ENCODE measurements at regions not wholly inside any gene's neighbourhood (a gene's known extent, or its start where the extent isn't known, plus 50 kb on each side); places are given as distances from the start of the nearest gene placed in this dataset.

- Mint-ChIP-seq H3K4me1 (ENCODE audit: low read depth) (peaks cover 51% of the 10 kb centered on the region), H3K36me3 (ENCODE audit: low read depth) (peaks cover 31% of the 10 kb centered on the region), H3K27ac (no peak overlapping the region), H3K27me3 (ENCODE audit: insufficient read depth) (no peaks in the 10 kb centered on the region), H3K4me3 (no peak overlapping the region), H3K9me3 (peaks cover 26% of the 10 kb centered on the region)
- DNase-seq (ENCODE audit: low spot score), result no peak
- intact Hi-C loops (cut with micrococcal nuclease), result no loop called here
Observed at GRCh38 chr14:50018201-50018932, 98.0 kb downstream of the VCPKMT start.

- H3K9me3 Mint-ChIP-seq, result peaks cover 31% of the 10 kb centered on the region
- H3K4me3 Mint-ChIP-seq, result no peak overlapping the region
- H3K27ac Mint-ChIP-seq, result no peak overlapping the region
- intact Hi-C loops (cut with micrococcal nuclease), result no loop called here
- DNase-seq (ENCODE audit: low spot score), result no peak
- no peaks in the 10 kb centered on the region for H3K27me3 Mint-ChIP-seq (ENCODE audit: insufficient read depth)
- peaks cover 34% of the 10 kb centered on the region for H3K36me3 Mint-ChIP-seq (ENCODE audit: low read depth)
- peaks cover 51% of the 10 kb centered on the region for H3K4me1 Mint-ChIP-seq (ENCODE audit: low read depth)
Observed at GRCh38 chr14:50018933-50019210, 97.5 kb downstream of the VCPKMT start.

- no peak for DNase-seq (ENCODE audit: low spot score)
- H3K36me3 Mint-ChIP-seq (ENCODE audit: low read depth), result peaks cover 34% of the 10 kb centered on the region
- intact Hi-C loops (cut with micrococcal nuclease), result no loop called here
- H3K27me3 Mint-ChIP-seq (ENCODE audit: insufficient read depth), result no peaks in the 10 kb centered on the region
- H3K4me1 Mint-ChIP-seq (ENCODE audit: low read depth), result peaks cover 50% of the 10 kb centered on the region
- H3K4me3 Mint-ChIP-seq, result no peak overlapping the region
- peaks cover 34% of the 10 kb centered on the region for H3K9me3 Mint-ChIP-seq
- H3K27ac Mint-ChIP-seq, result no peak overlapping the region
Observed at GRCh38 chr14:50020184-50020583, 96.2 kb downstream of the VCPKMT start.

- DNase-seq (ENCODE audit: low spot score), result no peak
- intact Hi-C loops (cut with micrococcal nuclease), result loop anchor here (1.0 kb wide), 2 partner anchors 18 to 21 kb away; no protein-coding TSS in a partner anchor
- Mint-ChIP-seq H3K36me3 (ENCODE audit: low read depth) (peaks cover 41% of the 10 kb centered on the region), H3K27me3 (ENCODE audit: insufficient read depth) (no peaks in the 10 kb centered on the region), H3K9me3 (peaks cover 40% of the 10 kb centered on the region), H3K27ac (peak overlapping the region; percentile 71), H3K4me1 (ENCODE audit: low read depth) (peaks cover 44% of the 10 kb centered on the region), H3K4me3 (peak overlapping the region; percentile 31)
Observed at GRCh38 chr14:50020799-50021198, 95.6 kb downstream of the VCPKMT start.

GRCh38 chr14:50021261-50022031 is 94.9 kb downstream of the VCPKMT start:
- H3K4me3 Mint-ChIP-seq, result peak overlapping the region; percentile 31
- H3K27ac Mint-ChIP-seq, result peak overlapping the region; percentile 71
- peaks cover 42% of the 10 kb centered on the region for H3K9me3 Mint-ChIP-seq
- intact Hi-C loops (cut with micrococcal nuclease), result loop anchor here (1.0 kb wide), 2 partner anchors 17 to 22 kb away; no protein-coding TSS in a partner anchor
- no peak for DNase-seq (ENCODE audit: low spot score)
- H3K27me3 Mint-ChIP-seq (ENCODE audit: insufficient read depth), result no peaks in the 10 kb centered on the region
- peaks cover 42% of the 10 kb centered on the region for H3K36me3 Mint-ChIP-seq (ENCODE audit: low read depth)
- H3K4me1 Mint-ChIP-seq (ENCODE audit: low read depth), result peaks cover 38% of the 10 kb centered on the region

GRCh38 chr14:50022661-50023060 is 93.7 kb downstream of the VCPKMT start:
- no peak overlapping the region for H3K27ac Mint-ChIP-seq
- DNase-seq (ENCODE audit: low spot score), result no peak
- peaks cover 35% of the 10 kb centered on the region for H3K4me1 Mint-ChIP-seq (ENCODE audit: low read depth)
- intact Hi-C loops (cut with micrococcal nuclease), result no loop called here
- H3K9me3 Mint-ChIP-seq, result peaks cover 46% of the 10 kb centered on the region
- no peaks in the 10 kb centered on the region for H3K27me3 Mint-ChIP-seq (ENCODE audit: insufficient read depth)
- H3K36me3 Mint-ChIP-seq (ENCODE audit: low read depth), result peaks cover 47% of the 10 kb centered on the region
- no peak overlapping the region for H3K4me3 Mint-ChIP-seq

- peaks cover 46% of the 10 kb centered on the region for H3K9me3 Mint-ChIP-seq
- H3K27me3 Mint-ChIP-seq (ENCODE audit: insufficient read depth), result no peaks in the 10 kb centered on the region
- H3K4me3 Mint-ChIP-seq, result no peak overlapping the region
- H3K4me1 Mint-ChIP-seq (ENCODE audit: low read depth), result peaks cover 35% of the 10 kb centered on the region
- DNase-seq (ENCODE audit: low spot score), result no peak
- intact Hi-C loops (cut with micrococcal nuclease), result no loop called here
- peaks cover 53% of the 10 kb centered on the region for H3K36me3 Mint-ChIP-seq (ENCODE audit: low read depth)
- H3K27ac Mint-ChIP-seq, result no peak overlapping the region
Observed at GRCh38 chr14:50023671-50024490, 92.5 kb downstream of the VCPKMT start.

- H3K27ac Mint-ChIP-seq, result no peak overlapping the region
Observed at GRCh38 chr14:50025073-50025472, 91.3 kb downstream of the VCPKMT start.

GRCh38 chr14:50025776-50026175 is 90.6 kb downstream of the VCPKMT start:
- no peak overlapping the region for H3K27ac Mint-ChIP-seq
- peaks cover 36% of the 10 kb centered on the region for H3K4me1 Mint-ChIP-seq (ENCODE audit: low read depth)
- no peak for DNase-seq (ENCODE audit: low spot score)
- no peaks in the 10 kb centered on the region for H3K27me3 Mint-ChIP-seq (ENCODE audit: insufficient read depth)
- peaks cover 50% of the 10 kb centered on the region for H3K36me3 Mint-ChIP-seq (ENCODE audit: low read depth)
- peaks cover 29% of the 10 kb centered on the region for H3K9me3 Mint-ChIP-seq
- intact Hi-C loops (cut with micrococcal nuclease), result no loop called here
- no peak overlapping the region for H3K4me3 Mint-ChIP-seq

More at GRCh38 chr14:50025073-50025472, 91.3 kb downstream of the VCPKMT start:
- H3K4me3 Mint-ChIP-seq, result no peak overlapping the region
- peaks cover 36% of the 10 kb centered on the region for H3K9me3 Mint-ChIP-seq
- DNase-seq (ENCODE audit: low spot score), result no peak
- peaks cover 34% of the 10 kb centered on the region for H3K4me1 Mint-ChIP-seq (ENCODE audit: low read depth)
- intact Hi-C loops (cut with micrococcal nuclease), result no loop called here
- no peaks in the 10 kb centered on the region for H3K27me3 Mint-ChIP-seq (ENCODE audit: insufficient read depth)
- H3K36me3 Mint-ChIP-seq (ENCODE audit: low read depth), result peaks cover 51% of the 10 kb centered on the region

GRCh38 chr14:50026396-50026795 is 90.0 kb downstream of the VCPKMT start:
- peaks cover 50% of the 10 kb centered on the region for H3K36me3 Mint-ChIP-seq (ENCODE audit: low read depth)
- intact Hi-C loops (cut with micrococcal nuclease), result no loop called here

GRCh38 chr14:50027816-50028215 is 88.6 kb downstream of the VCPKMT start:
- no peak overlapping the region for H3K4me3 Mint-ChIP-seq
- H3K27me3 Mint-ChIP-seq (ENCODE audit: insufficient read depth), result no peaks in the 10 kb centered on the region
- H3K4me1 Mint-ChIP-seq (ENCODE audit: low read depth), result peaks cover 36% of the 10 kb centered on the region
- H3K36me3 Mint-ChIP-seq (ENCODE audit: low read depth), result peaks cover 55% of the 10 kb centered on the region
- no peak overlapping the region for H3K27ac Mint-ChIP-seq
- peaks cover 25% of the 10 kb centered on the region for H3K9me3 Mint-ChIP-seq
- intact Hi-C loops (cut with micrococcal nuclease), result no loop called here
- no peak for DNase-seq (ENCODE audit: low spot score)

More at GRCh38 chr14:50026396-50026795, 90.0 kb downstream of the VCPKMT start:
- H3K4me1 Mint-ChIP-seq (ENCODE audit: low read depth), result peaks cover 36% of the 10 kb centered on the region
- peaks cover 26% of the 10 kb centered on the region for H3K9me3 Mint-ChIP-seq
- H3K27me3 Mint-ChIP-seq (ENCODE audit: insufficient read depth), result no peaks in the 10 kb centered on the region
- H3K4me3 Mint-ChIP-seq, result no peak overlapping the region
- DNase-seq (ENCODE audit: low spot score), result no peak
- H3K27ac Mint-ChIP-seq, result no peak overlapping the region

GRCh38 chr14:50028458-50028857 is 87.9 kb downstream of the VCPKMT start:
- intact Hi-C loops (cut with micrococcal nuclease), result no loop called here
- Mint-ChIP-seq H3K27ac (no peak overlapping the region), H3K4me3 (no peak overlapping the region), H3K36me3 (ENCODE audit: low read depth) (peaks cover 52% of the 10 kb centered on the region), H3K9me3 (peaks cover 22% of the 10 kb centered on the region), H3K4me1 (ENCODE audit: low read depth) (peaks cover 36% of the 10 kb centered on the region), H3K27me3 (ENCODE audit: insufficient read depth) (no peaks in the 10 kb centered on the region)
- no peak for DNase-seq (ENCODE audit: low spot score)

- H3K36me3 Mint-ChIP-seq (ENCODE audit: low read depth), result peaks cover 49% of the 10 kb centered on the region
Observed at GRCh38 chr14:50030036-50030435, 86.3 kb downstream of the VCPKMT start.

More at GRCh38 chr14:50030036-50030435, 86.3 kb downstream of the VCPKMT start:
- Mint-ChIP-seq H3K4me3 (no peak overlapping the region), H3K4me1 (ENCODE audit: low read depth) (peaks cover 48% of the 10 kb centered on the region), H3K27me3 (ENCODE audit: insufficient read depth) (no peaks in the 10 kb centered on the region), H3K27ac (no peak overlapping the region), H3K9me3 (peaks cover 17% of the 10 kb centered on the region)
- intact Hi-C loops (cut with micrococcal nuclease), result no loop called here
- no peak for DNase-seq (ENCODE audit: low spot score)
